CD4-positive, CD25-positive, alpha-beta regulatory T cell (primary cell): ENCODE measurements at regions not wholly inside any gene's neighbourhood (a gene's known extent, or its start where the extent isn't known, plus 50 kb on each side); places are given as distances from the start of the nearest gene placed in this dataset.

Experiments used
- ATAC-seq, 2 donors: fragments of 150-1000 bp; cut with Tn5 transposase; one replicate each; pipeline ENCODE4 v1.10.0; 2021; ENCODE audit warnings: low read depth in 2 of 2, moderate number of reproducible peaks in 2 of 2, moderate library complexity in 1 of 2
- DNase-seq, 3 donors: peaks; one replicate each; pipeline versions ENCODE4 v3.0.0 to v3.0.0-alpha.2; 2012 to 2022; ENCODE audit warnings: mixed read lengths in 1 of 3
- H3K27ac ChIP-seq: one replicate; pipeline ENCODE4 v1.7.0; 2013; ENCODE audit warnings: mild to moderate bottlenecking, low read length; ENCODE audit not compliant: insufficient read depth, poor library complexity, severe bottlenecking
- H3K27me3 ChIP-seq: one replicate; pipeline ENCODE4 v1.7.0; 2013; ENCODE audit warnings: low read length; ENCODE audit not compliant: control insufficient read depth, insufficient read depth
- H3K36me3 ChIP-seq: one replicate; pipeline ENCODE4 v1.7.0; 2013; ENCODE audit warnings: mild to moderate bottlenecking, low read length, moderate library complexity; ENCODE audit not compliant: control insufficient read depth, insufficient read depth
- H3K4me1 ChIP-seq: 2 replicates; pipeline ENCODE4 v1.7.0; 2013; ENCODE audit warnings: mild to moderate bottlenecking, low read length; ENCODE audit not compliant: insufficient read depth, control insufficient read depth, poor library complexity, severe bottlenecking
- H3K4me3 ChIP-seq: one replicate; pipeline ENCODE4 v1.7.0; 2013; ENCODE audit warnings: low read depth, mild to moderate bottlenecking, low read length, moderate library complexity
- H3K9me3 ChIP-seq, 2 experiments: 1 replicate in 1 of 2; 2 replicates in 1 of 2; pipeline ENCODE4 v1.7.0; 2013; ENCODE audit warnings: low read length in 2 of 2, mild to moderate bottlenecking in 1 of 2, moderate library complexity in 1 of 2; ENCODE audit not compliant: control insufficient read depth in 2 of 2
- H3K27ac Mint-ChIP-seq, 3 donors: one replicate each; pipeline ENCODE4 v1.8.0; 2020 to 2022; ENCODE audit warnings: mild to moderate bottlenecking in 3 of 3, mixed read lengths in 3 of 3, moderate library complexity in 2 of 3
- H3K27me3 Mint-ChIP-seq: one replicate; pipeline ENCODE4 v1.8.0; 2022; ENCODE audit warnings: mild to moderate bottlenecking, mixed read lengths
- H3K36me3 Mint-ChIP-seq: one replicate; pipeline ENCODE4 v1.8.0; 2020; ENCODE audit warnings: mixed read lengths
- H3K4me1 Mint-ChIP-seq, 4 donors: one replicate each; pipeline ENCODE4 v1.8.0; 2020 to 2022; ENCODE audit warnings: mixed read lengths in 4 of 4, mild to moderate bottlenecking in 1 of 4
- H3K4me3 Mint-ChIP-seq, 4 donors: one replicate each; pipeline ENCODE4 v1.8.0; 2020 to 2022; ENCODE audit warnings: mild to moderate bottlenecking in 4 of 4, mixed read lengths in 4 of 4, moderate library complexity in 3 of 4
- H3K9me3 Mint-ChIP-seq, 7 donors: one replicate each; pipeline ENCODE4 v1.8.0; 2020 to 2022; ENCODE audit warnings: mixed read lengths in 7 of 7, mild to moderate bottlenecking in 3 of 7, moderate library complexity in 2 of 7

- no peaks in the 10 kb centered on the region for H3K4me1 ChIP-seq
- Mint-ChIP-seq H3K27ac (no peak overlapping the region), H3K36me3 (no peaks in the 10 kb centered on the region), H3K4me3 (no peak overlapping the region), H3K27me3 (no peaks in the 10 kb centered on the region), H3K4me1 (no peaks in the 10 kb centered on the region), H3K9me3 (peaks cover 0 to 23% (median 2%) of the 10 kb centered on the region in 7 donors)
- H3K36me3 ChIP-seq = no peaks in the 10 kb centered on the region
- DNase-seq (no peak), ATAC-seq (no peak)
- H3K27me3 ChIP-seq = no peaks in the 10 kb centered on the region
- H3K4me3 ChIP-seq = no peak overlapping the region
- H3K9me3 ChIP-seq = peaks cover 0 to 5% of the 10 kb centered on the region in 2 experiments
- H3K27ac ChIP-seq = no peak overlapping the region
Measured at GRCh38 chr4:12674184-12674583, 810.0 kb downstream of the RAB28 start.

GRCh38 chr4:12672303-12672702, 811.8 kb downstream of the RAB28 start:
- DNase-seq (no peak), ATAC-seq (no peak)
- H3K27ac Mint-ChIP-seq = no peak overlapping the region
- H3K9me3 Mint-ChIP-seq = peaks cover 0 to 23% (median 2%) of the 10 kb centered on the region in 7 donors
- no peaks in the 10 kb centered on the region for H3K4me1 Mint-ChIP-seq
- H3K4me3 ChIP-seq = no peak overlapping the region
- H3K4me3 Mint-ChIP-seq = no peak overlapping the region
- peaks cover 0 to 5% of the 10 kb centered on the region in 2 experiments for H3K9me3 ChIP-seq
- no peaks in the 10 kb centered on the region for H3K36me3 Mint-ChIP-seq
- no peaks in the 10 kb centered on the region for H3K36me3 ChIP-seq
- no peaks in the 10 kb centered on the region for H3K4me1 ChIP-seq
- no peaks in the 10 kb centered on the region for H3K27me3 ChIP-seq
- H3K27me3 Mint-ChIP-seq = no peaks in the 10 kb centered on the region
- no peak overlapping the region for H3K27ac ChIP-seq

GRCh38 chr4:12658146-12658545, 826.0 kb downstream of the RAB28 start:
- Histone ChIP-seq H3K27ac (no peak overlapping the region), H3K27me3 (no peaks in the 10 kb centered on the region), H3K36me3 (no peaks in the 10 kb centered on the region), H3K4me3 (no peak overlapping the region), H3K4me1 (no peaks in the 10 kb centered on the region), H3K9me3 (no peaks in the 10 kb centered on the region)
- no peaks in the 10 kb centered on the region for H3K4me1 Mint-ChIP-seq
- no peaks in the 10 kb centered on the region for H3K27me3 Mint-ChIP-seq
- H3K9me3 Mint-ChIP-seq = peaks cover 0 to 5% (median 0%) of the 10 kb centered on the region in 7 donors
- no peaks in the 10 kb centered on the region for H3K36me3 Mint-ChIP-seq
- no peak overlapping the region for H3K27ac Mint-ChIP-seq
- no peak for ATAC-seq
- DNase-seq = no peak
- H3K4me3 Mint-ChIP-seq = no peak overlapping the region

DNA sequence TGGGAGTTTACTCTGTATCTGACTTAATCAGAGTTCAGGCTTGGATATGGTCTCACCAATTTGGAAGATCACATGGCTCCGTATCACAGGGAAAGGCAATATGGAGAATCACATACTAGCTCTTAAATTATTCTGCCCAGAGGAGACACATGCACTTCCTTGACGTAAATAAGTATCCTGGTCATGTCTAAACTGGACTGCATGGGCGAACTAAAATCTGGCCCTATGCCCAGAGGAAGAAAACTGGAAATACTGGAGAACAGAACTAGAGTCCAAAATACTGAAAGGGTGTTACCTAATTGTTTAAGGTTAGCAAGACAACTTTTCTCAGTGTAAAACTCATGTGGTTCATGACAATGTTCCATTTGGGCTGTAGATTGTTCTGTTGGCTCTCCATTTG, 832.3 kb downstream of the RAB28 start:
- Histone ChIP-seq H3K27me3 (no peaks in the 10 kb centered on the region), H3K4me3 (no peak overlapping the region)
- H3K27me3 Mint-ChIP-seq = no peaks in the 10 kb centered on the region

DNA sequence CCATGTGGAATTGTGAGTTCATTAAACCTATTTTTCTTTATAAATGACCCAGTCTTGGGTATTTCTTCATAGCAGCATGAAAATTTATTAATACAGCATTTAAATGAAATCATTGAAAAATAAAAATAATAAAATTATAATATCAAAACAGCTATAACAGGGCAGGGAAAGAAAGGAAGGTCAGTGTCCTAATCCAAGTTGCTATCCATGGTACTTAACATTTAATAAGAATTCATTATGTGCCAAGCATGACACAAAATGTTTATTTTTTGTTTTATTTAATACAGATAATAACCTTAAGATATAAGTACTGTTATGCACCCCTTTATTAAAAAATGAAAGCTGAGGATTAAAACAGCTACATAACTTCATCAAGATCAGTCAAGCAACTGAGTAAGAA, 838.4 kb downstream of the RAB28 start:
- Histone ChIP-seq H3K4me3 (no peak overlapping the region), H3K4me1 (no peaks in the 10 kb centered on the region), H3K9me3 (no peaks in the 10 kb centered on the region), H3K27me3 (no peaks in the 10 kb centered on the region), H3K27ac (no peak overlapping the region), H3K36me3 (no peaks in the 10 kb centered on the region)
- ATAC-seq (no peak), DNase-seq (no peak)
- Mint-ChIP-seq H3K27me3 (no peaks in the 10 kb centered on the region), H3K9me3 (peaks cover 0 to 2% (median 0%) of the 10 kb centered on the region in 7 donors), H3K4me1 (no peaks in the 10 kb centered on the region), H3K4me3 (no peak overlapping the region), H3K27ac (no peak overlapping the region), H3K36me3 (no peaks in the 10 kb centered on the region)

More for the DNA sequence above, 832.3 kb downstream of the RAB28 start:
- no peaks in the 10 kb centered on the region for H3K36me3 Mint-ChIP-seq
- Histone ChIP-seq H3K9me3 (no peaks in the 10 kb centered on the region), H3K36me3 (no peaks in the 10 kb centered on the region), H3K4me1 (no peaks in the 10 kb centered on the region), H3K27ac (no peak overlapping the region)
- H3K4me3 Mint-ChIP-seq = no peak overlapping the region
- ATAC-seq = no peak
- H3K9me3 Mint-ChIP-seq = peaks cover 0 to 2% (median 0%) of the 10 kb centered on the region in 7 donors
- H3K4me1 Mint-ChIP-seq = no peaks in the 10 kb centered on the region
- DNase-seq = no peak
- H3K27ac Mint-ChIP-seq = no peak overlapping the region

GRCh38 chr4:12644261-12644660, 839.9 kb downstream of the RAB28 start:
- no peaks in the 10 kb centered on the region for H3K4me1 Mint-ChIP-seq
- H3K27ac Mint-ChIP-seq = no peak overlapping the region
- H3K36me3 Mint-ChIP-seq = no peaks in the 10 kb centered on the region
- DNase-seq (no peak), ATAC-seq (no peak)
- peaks cover 0 to 2% (median 0%) of the 10 kb centered on the region in 7 donors for H3K9me3 Mint-ChIP-seq
- Histone ChIP-seq H3K9me3 (no peaks in the 10 kb centered on the region), H3K4me1 (no peaks in the 10 kb centered on the region), H3K27me3 (no peaks in the 10 kb centered on the region), H3K4me3 (no peak overlapping the region), H3K36me3 (no peaks in the 10 kb centered on the region), H3K27ac (no peak overlapping the region)
- H3K27me3 Mint-ChIP-seq = no peaks in the 10 kb centered on the region
- no peak overlapping the region for H3K4me3 Mint-ChIP-seq

GRCh38 chr4:12636191-12636590, 847.9 kb downstream of the RAB28 start:
- no peaks in the 10 kb centered on the region for H3K9me3 ChIP-seq
- H3K27me3 ChIP-seq = no peaks in the 10 kb centered on the region
- Mint-ChIP-seq H3K4me1 (no peaks in the 10 kb centered on the region), H3K27me3 (no peaks in the 10 kb centered on the region), H3K4me3 (no peak overlapping the region), H3K9me3 (peaks cover 0 to 7% (median 0%) of the 10 kb centered on the region in 7 donors), H3K36me3 (no peaks in the 10 kb centered on the region), H3K27ac (no peak overlapping the region)
- no peak overlapping the region for H3K4me3 ChIP-seq
- no peaks in the 10 kb centered on the region for H3K4me1 ChIP-seq
- H3K36me3 ChIP-seq = no peaks in the 10 kb centered on the region
- no peak for DNase-seq
- no peak overlapping the region for H3K27ac ChIP-seq
- ATAC-seq = no peak

DNA sequence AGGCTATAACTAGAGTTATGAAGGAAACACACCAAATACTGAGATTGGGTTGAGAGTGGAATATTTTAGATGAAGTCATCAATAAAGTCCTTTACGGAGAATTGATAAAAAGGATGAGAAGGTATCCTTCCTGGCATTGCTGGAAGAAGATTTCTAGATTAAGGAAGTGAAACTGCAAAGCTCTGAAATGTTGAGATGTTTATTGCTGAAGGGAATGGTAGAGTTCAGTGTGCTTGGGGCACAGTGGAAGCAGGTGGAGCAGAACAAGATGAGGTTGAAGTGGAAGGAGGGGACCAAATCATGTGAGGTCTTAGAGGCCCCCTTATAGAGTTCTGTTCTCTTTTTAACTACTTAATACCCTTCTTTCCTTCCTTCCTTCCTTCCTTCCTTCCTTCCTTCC, 848.5 kb downstream of the RAB28 start:
- H3K27me3 Mint-ChIP-seq = no peaks in the 10 kb centered on the region
- H3K27ac Mint-ChIP-seq = no peak overlapping the region
- no peak overlapping the region for H3K27ac ChIP-seq
- H3K4me1 ChIP-seq = no peaks in the 10 kb centered on the region
- ATAC-seq (no peak), DNase-seq (no peak)
- no peaks in the 10 kb centered on the region for H3K27me3 ChIP-seq
- no peak overlapping the region for H3K4me3 Mint-ChIP-seq
- H3K4me3 ChIP-seq = no peak overlapping the region
- no peaks in the 10 kb centered on the region for H3K4me1 Mint-ChIP-seq
- H3K36me3 Mint-ChIP-seq = no peaks in the 10 kb centered on the region
- peaks cover 0 to 7% (median 0%) of the 10 kb centered on the region in 7 donors for H3K9me3 Mint-ChIP-seq
- H3K9me3 ChIP-seq = no peaks in the 10 kb centered on the region
- no peaks in the 10 kb centered on the region for H3K36me3 ChIP-seq
